ENCODE measurements at regions not wholly inside any gene's neighbourhood (a gene's known extent, or its start where the extent isn't known, plus 50 kb on each side); places are given as distances from the start of the nearest gene placed in this dataset.

DNA sequence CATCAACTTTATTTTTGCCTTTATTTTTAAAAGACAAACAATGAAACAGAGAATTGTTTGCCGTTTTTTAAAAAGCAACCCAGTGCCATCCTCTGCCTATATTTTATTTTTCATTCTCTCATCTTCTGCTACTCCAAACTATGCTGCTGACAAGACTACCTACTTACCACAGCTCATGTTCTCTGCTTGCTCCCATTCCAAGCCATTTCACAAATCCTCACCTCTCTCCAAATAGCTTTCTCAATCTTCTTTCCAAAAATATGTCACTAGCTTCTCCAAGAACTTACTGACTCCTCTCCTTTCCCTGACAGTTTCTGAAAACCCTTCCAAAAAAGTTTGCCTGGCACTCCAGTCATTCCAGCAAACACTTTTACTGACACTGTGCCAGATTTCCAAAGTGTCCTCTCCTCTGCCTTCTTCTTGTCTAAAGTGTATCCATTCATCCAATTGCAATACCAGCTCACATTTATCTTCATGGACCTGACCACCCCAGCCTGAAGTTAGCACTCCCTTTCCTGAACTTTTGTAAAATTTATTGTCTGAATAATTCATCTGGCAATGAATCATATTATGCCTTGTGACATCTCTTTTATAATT lies 766.5 kb upstream of the B3GALT2 start:
- TF ChIP-seq, protein P1, sequence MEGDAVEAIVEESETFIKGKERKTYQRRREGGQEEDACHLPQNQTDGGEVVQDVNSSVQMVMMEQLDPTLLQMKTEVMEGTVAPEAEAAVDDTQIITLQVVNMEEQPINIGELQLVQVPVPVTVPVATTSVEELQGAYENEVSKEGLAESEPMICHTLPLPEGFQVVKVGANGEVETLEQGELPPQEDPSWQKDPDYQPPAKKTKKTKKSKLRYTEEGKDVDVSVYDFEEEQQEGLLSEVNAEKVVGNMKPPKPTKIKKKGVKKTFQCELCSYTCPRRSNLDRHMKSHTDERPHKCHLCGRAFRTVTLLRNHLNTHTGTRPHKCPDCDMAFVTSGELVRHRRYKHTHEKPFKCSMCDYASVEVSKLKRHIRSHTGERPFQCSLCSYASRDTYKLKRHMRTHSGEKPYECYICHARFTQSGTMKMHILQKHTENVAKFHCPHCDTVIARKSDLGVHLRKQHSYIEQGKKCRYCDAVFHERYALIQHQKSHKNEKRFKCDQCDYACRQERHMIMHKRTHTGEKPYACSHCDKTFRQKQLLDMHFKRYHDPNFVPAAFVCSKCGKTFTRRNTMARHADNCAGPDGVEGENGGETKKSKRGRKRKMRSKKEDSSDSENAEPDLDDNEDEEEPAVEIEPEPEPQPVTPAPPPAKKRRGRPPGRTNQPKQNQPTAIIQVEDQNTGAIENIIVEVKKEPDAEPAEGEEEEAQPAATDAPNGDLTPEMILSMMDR (IDR thresholded peaks at IDR 0.05 in 4 of 5, conservative IDR thresholded peaks at IDR 0.05 in 1 of 5) = no peak
- no peak for TF ChIP-seq POLR2A (IDR thresholded peaks at IDR 0.05)
